Mesenchymal stem cell (in vitro differentiated cells and primary cell): ENCODE measurements at regions not wholly inside any gene's neighbourhood (a gene's known extent, or its start where the extent isn't known, plus 50 kb on each side); places are given as distances from the start of the nearest gene placed in this dataset.

ENCODE experiments used
- DNase-seq: peaks from one replicate; pipeline ENCODE4 v3.0.0-alpha.2; 2013
- H2AFZ ChIP-seq: one replicate; pipeline ENCODE4 v1.6.1; 2013; ENCODE audit warnings: low read depth, mild to moderate bottlenecking, control low read depth, inconsistent platforms, low read length, moderate library complexity
- H2AK5ac ChIP-seq: 2 replicates; pipeline ENCODE4 v1.6.1; 2013; ENCODE audit warnings: low read length, moderate library complexity, mild to moderate bottlenecking, inconsistent platforms; ENCODE audit not compliant: severe bottlenecking
- H2BK120ac ChIP-seq: one replicate; pipeline ENCODE4 v1.6.1; 2013; ENCODE audit warnings: low read depth, mild to moderate bottlenecking, inconsistent platforms, low read length, moderate library complexity
- H2BK12ac ChIP-seq, 2 experiments: one replicate each; pipeline ENCODE4 v1.6.1; 2013; ENCODE audit warnings: inconsistent platforms in 2 of 2, low read length in 2 of 2, mild to moderate bottlenecking in 2 of 2, moderate library complexity in 2 of 2, control low read depth in 1 of 2
- H2BK15ac ChIP-seq: one replicate; pipeline ENCODE4 v1.6.1; 2013; ENCODE audit warnings: mild to moderate bottlenecking, low read depth, inconsistent platforms; ENCODE audit not compliant: poor library complexity, severe bottlenecking
- H2BK5ac ChIP-seq: 2 replicates; pipeline ENCODE4 v1.6.1; 2013; ENCODE audit warnings: low read depth, mild to moderate bottlenecking, low read length, control low read depth, inconsistent platforms; ENCODE audit not compliant: poor library complexity, severe bottlenecking
- H3K14ac ChIP-seq, 2 experiments: one replicate each; pipeline ENCODE4 v1.6.1; 2013; ENCODE audit warnings: inconsistent platforms in 2 of 2, low read length in 2 of 2, control low read depth in 1 of 2, mild to moderate bottlenecking in 1 of 2, moderate library complexity in 1 of 2
- H3K18ac ChIP-seq, 2 experiments: one replicate each; pipeline ENCODE4 v1.6.1; 2013; ENCODE audit warnings: inconsistent platforms in 2 of 2, low read length in 2 of 2, control low read depth in 1 of 2, low read depth in 1 of 2, mild to moderate bottlenecking in 1 of 2
- H3K23ac ChIP-seq, 2 experiments: one replicate each; pipeline ENCODE4 v1.6.1; 2013; ENCODE audit warnings: inconsistent platforms in 2 of 2, low read length in 2 of 2, mild to moderate bottlenecking in 2 of 2, moderate library complexity in 2 of 2, control low read depth in 1 of 2
- H3K27ac ChIP-seq: 2 replicates; pipeline ENCODE4 v1.5.1; 2013; ENCODE audit warnings: mild to moderate bottlenecking, moderate library complexity, low read length, control low read depth, inconsistent platforms; ENCODE audit not compliant: poor library complexity, severe bottlenecking
- H3K27me3 ChIP-seq, 2 experiments: 2 replicates each; pipeline versions ENCODE4 v1.6.1 to v1.7.0; 2013; ENCODE audit warnings: low read length in 2 of 2, mild to moderate bottlenecking in 2 of 2, moderate library complexity in 2 of 2, control low read depth in 1 of 2, inconsistent platforms in 1 of 2; ENCODE audit not compliant: control insufficient read depth in 1 of 2, insufficient read depth in 1 of 2
- H3K36me3 ChIP-seq, 2 experiments: 2 replicates each; pipeline versions ENCODE4 v1.6.1 to v1.7.0; 2013; ENCODE audit warnings: low read length in 2 of 2, control low read depth in 1 of 2, inconsistent platforms in 1 of 2, low read depth in 1 of 2, mild to moderate bottlenecking in 1 of 2; ENCODE audit not compliant: insufficient read depth in 2 of 2, control insufficient read depth in 1 of 2
- H3K4ac ChIP-seq, 2 experiments: one replicate each; pipeline ENCODE4 v1.6.1; 2013; ENCODE audit warnings: inconsistent platforms in 2 of 2, low read length in 2 of 2, mild to moderate bottlenecking in 2 of 2, moderate library complexity in 2 of 2, control low read depth in 1 of 2, low read depth in 1 of 2
- H3K4me1 ChIP-seq: 2 replicates; pipeline ENCODE4 v1.6.1; 2013; ENCODE audit warnings: low read depth, low read length, control low read depth; ENCODE audit not compliant: control insufficient read depth, insufficient read depth
- H3K4me2 ChIP-seq: 2 replicates; pipeline ENCODE4 v1.6.1; 2013; ENCODE audit warnings: low read length, mild to moderate bottlenecking, inconsistent platforms; ENCODE audit not compliant: poor library complexity, severe bottlenecking
- H3K4me3 ChIP-seq, 2 experiments: 2 replicates each; pipeline versions ENCODE4 v1.5.1 to v1.7.0; 2013; ENCODE audit warnings: low read length in 2 of 2, mild to moderate bottlenecking in 2 of 2, control low read depth in 1 of 2, low read depth in 1 of 2; ENCODE audit not compliant: insufficient read depth in 1 of 2
- H3K79me1 ChIP-seq: replicated peaks from 2 replicates; pipeline ENCODE4 v1.6.1; 2013; ENCODE audit warnings: mild to moderate bottlenecking, control low read depth, low read length, inconsistent platforms; ENCODE audit not compliant: poor library complexity, severe bottlenecking
- H3K9ac ChIP-seq: 2 replicates; pipeline ENCODE4 v1.7.0; 2013; ENCODE audit warnings: mild to moderate bottlenecking, low read length, moderate library complexity
- H3K9me3 ChIP-seq: 2 replicates; pipeline ENCODE4 v1.7.0; 2013; ENCODE audit warnings: mild to moderate bottlenecking, low read length; ENCODE audit not compliant: control insufficient read depth
- H4K8ac ChIP-seq: one replicate; pipeline ENCODE4 v1.6.1; 2013; ENCODE audit warnings: inconsistent platforms, mild to moderate bottlenecking, low read length, moderate library complexity
- H4K91ac ChIP-seq: one replicate; pipeline ENCODE4 v1.6.1; 2013; ENCODE audit warnings: mild to moderate bottlenecking, low read length, inconsistent platforms
- WGBS: methylation state at CpG from one replicate; pipeline ENCODE4 v1.1.7; 2013; ENCODE audit warnings: mixed read lengths; 5-methylcytosine and 5-hydroxymethylcytosine counted together

- no CpG with 5 or more reads among the region's 2 CpGs for WGBS
- Histone ChIP-seq H3K4ac (no peak overlapping the region), H2BK5ac (no peak overlapping the region), H3K18ac (no peak overlapping the region), H2AK5ac (no peak overlapping the region), H3K36me3 (no peaks in the 10 kb centered on the region), H3K4me1 (no peaks in the 10 kb centered on the region), H2BK12ac (no peak overlapping the region), H2BK120ac (no peak overlapping the region), H3K79me1 (no peaks in the 10 kb centered on the region), H2AFZ (no peak overlapping the region), H2BK15ac (no peak overlapping the region), H3K4me2 (no peak overlapping the region), H3K27ac (no peak overlapping the region), H3K9ac (no peak overlapping the region), H4K8ac (no peak overlapping the region), H3K9me3 (no peaks in the 10 kb centered on the region), H4K91ac (no peak overlapping the region), H3K23ac (peak overlapping the region in 1 of 2 experiments; percentile 96), H3K14ac (no peak overlapping the region), H3K27me3 (peaks cover 7 to 12% of the 10 kb centered on the region in 2 experiments), H3K4me3 (no peak overlapping the region)
- DNase-seq, result no peak
These were observed 463.9 kb downstream of the MFSD1 start for GRCh38 chr3:159265705-159266104.

- peaks cover 7 to 11% of the 10 kb centered on the region in 2 experiments for H3K27me3 ChIP-seq
- 58% methylated on average over 4 of the region's 6 CpGs for WGBS
- H3K23ac ChIP-seq, result no peak overlapping the region
- H4K8ac ChIP-seq, result no peak overlapping the region
- no peak overlapping the region for H2BK5ac ChIP-seq
- H3K4me2 ChIP-seq, result no peak overlapping the region
- H2BK15ac ChIP-seq, result no peak overlapping the region
- H2AK5ac ChIP-seq, result no peak overlapping the region
- no peak for DNase-seq
- H3K4me1 ChIP-seq, result no peaks in the 10 kb centered on the region
- no peak overlapping the region for H4K91ac ChIP-seq
- H3K4ac ChIP-seq, result no peak overlapping the region
- H3K36me3 ChIP-seq, result no peaks in the 10 kb centered on the region
- H3K9me3 ChIP-seq, result no peaks in the 10 kb centered on the region
- no peak overlapping the region for H3K18ac ChIP-seq
- H3K79me1 ChIP-seq, result no peaks in the 10 kb centered on the region
- H3K9ac ChIP-seq, result no peak overlapping the region
- no peak overlapping the region for H3K14ac ChIP-seq
- H3K4me3 ChIP-seq, result no peak overlapping the region
- H2BK120ac ChIP-seq, result no peak overlapping the region
- H2BK12ac ChIP-seq, result no peak overlapping the region
- H3K27ac ChIP-seq, result no peak overlapping the region
- peak overlapping the region; percentile 14 for H2AFZ ChIP-seq
These were observed 464.9 kb downstream of the MFSD1 start for GRCh38 chr3:159266779-159267178.

GRCh38 chr3:159271799-159272512 lies 470.1 kb downstream of the MFSD1 start:
- DNase-seq, result no peak
- Histone ChIP-seq H3K27me3 (peaks cover 5 to 7% of the 10 kb centered on the region in 2 experiments), H3K4ac (no peak overlapping the region), H2BK15ac (no peak overlapping the region), H3K36me3 (no peaks in the 10 kb centered on the region), H4K8ac (no peak overlapping the region), H3K4me3 (no peak overlapping the region), H3K4me2 (no peak overlapping the region), H3K27ac (no peak overlapping the region), H3K4me1 (no peaks in the 10 kb centered on the region), H2BK5ac (no peak overlapping the region), H2BK120ac (no peak overlapping the region), H4K91ac (no peak overlapping the region), H3K9me3 (no peaks in the 10 kb centered on the region), H3K9ac (no peak overlapping the region), H3K79me1 (no peaks in the 10 kb centered on the region), H2BK12ac (no peak overlapping the region), H3K18ac (no peak overlapping the region), H2AFZ (no peak overlapping the region), H2AK5ac (no peak overlapping the region), H3K14ac (no peak overlapping the region), H3K23ac (no peak overlapping the region)
- 96% methylated on average over 2 of the region's 2 CpGs for WGBS

- Histone ChIP-seq H4K91ac (no peak overlapping the region), H3K27ac (no peak overlapping the region), H3K18ac (no peak overlapping the region), H3K4me3 (no peak overlapping the region), H3K27me3 (no peaks in the 10 kb centered on the region), H2BK15ac (no peak overlapping the region), H2BK120ac (no peak overlapping the region), H3K9ac (no peak overlapping the region), H2BK12ac (no peak overlapping the region), H3K4ac (no peak overlapping the region), H2AFZ (no peak overlapping the region), H4K8ac (no peak overlapping the region), H3K36me3 (no peaks in the 10 kb centered on the region), H3K9me3 (no peaks in the 10 kb centered on the region), H3K14ac (no peak overlapping the region), H3K79me1 (no peaks in the 10 kb centered on the region), H2BK5ac (no peak overlapping the region), H3K4me2 (no peak overlapping the region), H3K4me1 (no peaks in the 10 kb centered on the region), H2AK5ac (no peak overlapping the region), H3K23ac (no peak overlapping the region)
- WGBS, result 47% methylated on average over 5 of the region's 5 CpGs
- DNase-seq, result no peak
These were observed 471.2 kb downstream of the MFSD1 start for GRCh38 chr3:159273070-159273469.
